ENCODE measurements at regions not wholly inside any gene's neighbourhood (a gene's known extent, or its start where the extent isn't known, plus 50 kb on each side); places are given as distances from the start of the nearest gene placed in this dataset.

DNA sequence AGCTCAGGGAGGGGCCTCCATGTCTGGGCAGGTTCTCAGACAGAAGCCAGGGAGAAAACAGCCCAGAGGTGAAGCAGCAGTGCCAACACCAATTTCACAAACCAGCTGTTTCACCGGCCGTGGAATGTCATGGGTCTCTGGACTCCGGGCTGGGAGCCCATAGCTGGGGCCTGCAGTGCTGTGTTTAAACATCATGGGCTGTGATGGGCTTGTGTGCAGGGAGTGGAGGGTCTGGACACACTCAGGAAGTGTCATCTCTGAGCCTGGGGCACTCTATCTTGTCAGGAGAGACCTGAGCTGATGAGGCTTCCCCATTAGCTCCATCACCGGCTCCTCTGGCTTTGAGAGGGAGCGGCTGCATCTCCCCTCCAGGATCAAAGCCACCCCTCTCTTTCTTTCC lies 173.6 kb upstream of the IGSF21 start:
- Mint-ChIP-seq H3K4me1 (ENCODE audit: low read depth) (no peaks in the 10 kb centered on the region), H3K27ac (no peak overlapping the region)

DNA sequence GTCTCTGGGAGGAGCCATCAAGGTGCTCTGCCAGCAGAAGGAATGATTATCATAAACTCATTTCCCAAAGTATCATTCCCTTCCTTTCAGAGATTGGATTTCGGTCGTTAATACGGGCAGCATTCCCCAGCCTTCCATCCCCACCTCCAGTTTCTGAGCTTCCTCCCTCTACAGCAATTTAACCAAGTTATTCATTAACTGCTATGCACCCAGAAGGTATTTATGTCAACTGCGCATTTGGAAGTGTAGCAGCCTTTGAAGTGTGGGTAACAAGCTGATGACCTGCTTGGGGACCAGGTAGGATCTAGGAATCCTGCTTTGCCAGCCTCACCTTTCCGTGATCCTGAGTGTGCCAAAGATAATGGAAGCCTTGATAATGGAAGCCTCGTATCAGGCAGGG lies 172.4 kb upstream of the IGSF21 start:
- H3K27me3 Mint-ChIP-seq, result peaks cover 2% of the 10 kb centered on the region
- H3K9me3 Mint-ChIP-seq (ENCODE audit: low read depth), result peaks cover 4% of the 10 kb centered on the region
- H3K4me3 Mint-ChIP-seq, result no peak overlapping the region
- no peaks in the 10 kb centered on the region for H3K36me3 Mint-ChIP-seq
- H3K27ac Mint-ChIP-seq, result no peak overlapping the region
- H3K4me1 Mint-ChIP-seq (ENCODE audit: low read depth), result no peaks in the 10 kb centered on the region

More for the DNA sequence above, 173.6 kb upstream of the IGSF21 start:
- peaks cover 4% of the 10 kb centered on the region for H3K9me3 Mint-ChIP-seq (ENCODE audit: low read depth)
- H3K27me3 Mint-ChIP-seq, result peaks cover 2% of the 10 kb centered on the region
- H3K4me3 Mint-ChIP-seq, result no peak overlapping the region
- no peaks in the 10 kb centered on the region for H3K36me3 Mint-ChIP-seq

DNA sequence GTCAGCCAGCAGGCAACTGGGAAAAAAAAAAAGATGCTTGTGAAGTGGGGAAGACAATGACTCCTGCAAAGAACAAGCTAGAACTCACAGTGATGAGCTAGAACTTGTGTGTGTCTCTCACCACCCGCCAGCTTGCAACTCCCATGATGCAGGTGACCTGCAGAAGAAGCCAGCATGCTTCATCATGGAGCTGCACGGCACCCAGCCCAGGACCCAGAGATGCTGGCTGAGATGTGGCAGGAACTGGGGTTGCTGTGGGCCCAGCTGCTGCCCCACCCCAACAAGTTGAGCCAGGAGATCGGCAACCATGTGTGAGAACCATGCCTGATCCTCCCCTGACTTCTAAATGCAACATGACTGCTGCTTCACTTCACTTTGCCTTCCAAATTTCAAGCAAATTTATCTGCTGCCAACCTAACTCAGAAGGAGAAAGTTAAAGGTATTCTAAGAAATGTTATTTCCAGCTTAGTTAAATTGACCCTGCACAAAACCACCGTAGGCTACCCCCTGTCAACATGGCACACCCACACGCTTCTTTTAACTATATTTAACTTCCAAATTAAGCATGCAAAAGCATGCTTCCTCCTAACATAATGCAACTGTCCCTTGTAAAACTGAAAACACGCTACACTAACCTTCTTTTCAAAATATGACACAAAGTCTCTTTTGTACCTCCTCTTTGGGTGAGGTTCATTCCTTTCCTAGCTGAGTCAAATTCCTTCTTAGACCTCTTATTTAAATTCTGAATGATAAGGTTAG lies 166.0 kb upstream of the IGSF21 start:
- no peaks in the 10 kb centered on the region for H3K9me3 Mint-ChIP-seq (ENCODE audit: low read depth)
- H3K4me3 Mint-ChIP-seq, result no peak overlapping the region
- peaks cover 4% of the 10 kb centered on the region for H3K27me3 Mint-ChIP-seq
- H3K27ac Mint-ChIP-seq, result no peak overlapping the region
- H3K36me3 Mint-ChIP-seq, result no peaks in the 10 kb centered on the region
- peaks cover 2% of the 10 kb centered on the region for H3K4me1 Mint-ChIP-seq (ENCODE audit: low read depth)

DNA sequence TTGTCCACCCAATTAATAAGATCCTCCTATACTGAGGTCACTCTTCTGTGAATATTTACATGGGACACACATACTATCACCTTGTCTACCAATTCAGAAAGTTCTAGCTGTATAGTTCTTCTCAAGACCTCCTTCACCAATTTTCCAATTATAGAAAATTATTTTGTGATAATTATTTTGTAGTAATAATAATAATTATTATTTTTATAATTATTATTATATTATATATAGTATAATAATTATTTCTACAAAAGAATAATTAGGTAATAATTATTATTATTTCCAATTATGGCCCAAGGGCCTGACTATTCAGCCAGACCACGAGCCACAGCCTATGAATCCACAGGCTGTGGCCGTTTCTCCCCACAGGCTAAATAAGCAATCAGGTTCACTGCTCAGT lies 164.1 kb upstream of the IGSF21 start:
- Mint-ChIP-seq H3K36me3 (no peaks in the 10 kb centered on the region), H3K27me3 (peaks cover 6% of the 10 kb centered on the region), H3K4me1 (ENCODE audit: low read depth) (peaks cover 2% of the 10 kb centered on the region), H3K27ac (no peak overlapping the region), H3K9me3 (ENCODE audit: low read depth) (no peaks in the 10 kb centered on the region), H3K4me3 (no peak overlapping the region)

DNA sequence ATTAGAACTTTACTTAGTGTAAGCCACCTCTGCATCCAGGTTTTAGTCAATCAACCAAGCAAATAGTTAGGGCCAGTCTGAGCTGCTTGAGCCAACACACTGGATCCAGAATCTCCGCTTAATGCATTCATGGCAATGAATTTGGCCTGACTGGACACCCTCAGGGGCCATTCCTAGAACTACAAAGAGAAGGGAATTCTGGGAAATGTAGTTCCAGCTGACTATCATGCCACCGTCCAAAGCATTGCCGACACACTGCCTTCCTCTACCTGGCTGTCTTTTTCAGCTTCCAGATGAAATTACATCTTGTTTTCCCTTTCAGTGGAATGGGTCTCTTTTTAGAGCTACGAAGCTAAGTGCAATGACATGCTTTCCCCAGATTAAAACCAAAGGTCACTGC lies 163.0 kb upstream of the IGSF21 start:
- no peak overlapping the region for H3K27ac Mint-ChIP-seq
- no peak overlapping the region for H3K4me3 Mint-ChIP-seq
- peaks cover 6% of the 10 kb centered on the region for H3K27me3 Mint-ChIP-seq
- no peaks in the 10 kb centered on the region for H3K36me3 Mint-ChIP-seq
- H3K9me3 Mint-ChIP-seq (ENCODE audit: low read depth), result no peaks in the 10 kb centered on the region
- peaks cover 2% of the 10 kb centered on the region for H3K4me1 Mint-ChIP-seq (ENCODE audit: low read depth)

DNA sequence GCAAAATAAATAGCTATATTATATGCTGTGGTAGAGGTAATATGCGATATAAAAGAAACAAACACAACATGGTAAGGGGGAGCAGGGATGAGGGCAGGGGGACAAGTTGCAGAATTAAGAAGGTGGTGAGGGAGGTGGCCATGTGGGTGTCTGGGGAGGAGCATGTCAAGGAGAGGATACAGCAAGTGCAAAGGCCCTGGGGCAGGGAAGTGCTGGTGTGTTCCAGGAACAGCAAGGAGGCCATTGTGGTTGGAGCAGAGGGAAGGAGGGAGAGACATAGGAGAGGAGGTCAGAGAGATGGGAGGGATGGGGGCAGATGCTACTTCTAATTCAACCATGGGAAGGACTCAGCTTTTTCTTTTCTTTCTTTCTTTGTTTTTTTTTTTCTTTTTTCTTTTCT lies 161.2 kb upstream of the IGSF21 start:
- Mint-ChIP-seq H3K36me3 (no peaks in the 10 kb centered on the region), H3K4me1 (ENCODE audit: low read depth) (peaks cover 2% of the 10 kb centered on the region), H3K27ac (no peak overlapping the region), H3K9me3 (ENCODE audit: low read depth) (no peaks in the 10 kb centered on the region), H3K4me3 (no peak overlapping the region), H3K27me3 (peaks cover 4% of the 10 kb centered on the region)

DNA sequence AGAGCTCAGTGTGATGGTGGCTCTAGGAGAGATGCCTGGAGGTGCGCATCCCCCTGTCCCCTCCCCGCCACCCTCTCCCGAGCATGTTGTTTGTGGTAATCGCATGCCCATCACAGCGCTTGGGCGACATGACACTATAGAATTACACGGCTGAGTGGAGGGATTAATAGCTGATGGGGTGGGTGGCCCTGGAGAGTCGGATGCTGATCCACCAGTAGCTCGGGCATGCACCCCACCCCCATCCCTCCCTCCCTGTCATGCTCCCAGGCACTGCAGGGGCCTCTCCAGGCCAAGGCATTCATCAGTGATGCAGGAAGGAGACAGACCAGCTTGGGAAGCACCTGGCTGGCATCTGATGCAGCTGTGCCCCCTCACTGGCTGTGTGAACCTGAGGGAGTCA lies 159.0 kb upstream of the IGSF21 start:
- H3K27ac Mint-ChIP-seq, result no peak overlapping the region
- H3K36me3 Mint-ChIP-seq, result no peaks in the 10 kb centered on the region
- H3K27me3 Mint-ChIP-seq, result peaks cover 11% of the 10 kb centered on the region
- H3K4me1 Mint-ChIP-seq (ENCODE audit: low read depth), result peaks cover 5% of the 10 kb centered on the region
- no peak overlapping the region for H3K4me3 Mint-ChIP-seq
- no peaks in the 10 kb centered on the region for H3K9me3 Mint-ChIP-seq (ENCODE audit: low read depth)

DNA sequence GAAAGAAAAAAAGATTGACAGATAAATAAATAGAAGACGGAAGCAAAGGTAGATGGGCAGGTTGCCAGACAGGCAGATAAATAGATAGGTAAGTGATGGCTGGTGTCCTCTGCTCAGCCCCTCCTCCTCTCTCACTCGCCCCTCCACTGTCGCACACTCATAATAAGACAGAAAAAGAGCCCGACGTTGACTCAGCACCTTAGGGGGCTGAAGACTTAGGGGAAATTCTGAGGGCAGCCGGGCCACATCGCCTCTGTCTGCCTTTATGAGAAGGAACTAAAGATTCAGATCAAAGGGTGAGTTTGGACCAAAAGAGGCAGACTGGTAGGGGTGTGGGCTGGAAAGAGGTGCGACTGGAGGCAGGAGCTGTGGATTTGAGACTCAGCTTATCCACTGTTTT lies 158.1 kb upstream of the IGSF21 start:
- Mint-ChIP-seq H3K4me1 (ENCODE audit: low read depth) (peaks cover 5% of the 10 kb centered on the region), H3K4me3 (no peak overlapping the region), H3K9me3 (ENCODE audit: low read depth) (no peaks in the 10 kb centered on the region), H3K36me3 (no peaks in the 10 kb centered on the region), H3K27me3 (peaks cover 11% of the 10 kb centered on the region), H3K27ac (no peak overlapping the region)

DNA sequence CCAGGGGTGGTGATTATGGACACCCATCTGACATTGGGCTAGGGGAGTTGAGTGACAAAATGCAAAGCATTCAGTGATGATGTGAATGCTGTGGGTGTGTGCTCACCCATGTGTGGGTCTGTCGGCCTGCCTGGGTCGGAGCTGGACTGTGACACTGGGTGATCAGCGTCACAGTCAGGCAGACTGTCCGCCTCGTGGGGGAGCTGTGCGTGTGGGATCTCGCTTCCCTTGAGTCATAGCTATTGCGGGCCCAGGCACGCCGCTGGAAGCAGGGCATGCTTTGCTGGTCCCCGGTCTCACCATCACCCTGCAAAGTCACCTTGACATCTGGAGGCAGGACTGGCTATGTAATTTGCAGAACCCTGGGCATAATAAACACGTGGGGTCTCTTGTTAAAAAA lies 156.9 kb upstream of the IGSF21 start:
- Mint-ChIP-seq H3K9me3 (ENCODE audit: low read depth) (no peaks in the 10 kb centered on the region), H3K36me3 (no peaks in the 10 kb centered on the region), H3K4me3 (no peak overlapping the region), H3K4me1 (ENCODE audit: low read depth) (peaks cover 8% of the 10 kb centered on the region), H3K27me3 (peaks cover 11% of the 10 kb centered on the region), H3K27ac (no peak overlapping the region)

DNA sequence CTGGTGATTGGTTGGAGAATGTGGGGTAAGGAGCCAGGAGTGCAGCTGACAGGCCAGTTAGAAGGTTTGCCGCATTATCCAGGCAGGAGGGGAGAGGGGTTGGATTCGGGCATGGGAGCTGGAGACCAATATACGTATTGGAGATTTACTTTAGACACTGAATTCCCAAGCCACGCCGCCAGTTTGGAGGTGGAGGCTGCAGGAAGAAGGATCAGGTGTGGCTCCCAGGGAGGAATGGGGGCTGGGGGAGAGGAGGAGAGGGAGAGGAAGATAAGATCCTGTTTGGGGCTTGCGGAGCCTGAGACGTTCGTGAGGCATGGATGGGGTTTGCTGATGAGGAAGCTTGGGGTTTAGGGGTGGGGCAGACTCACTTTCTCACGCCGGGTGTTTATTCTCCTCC lies 155.1 kb upstream of the IGSF21 start:
- no peak overlapping the region for H3K27ac Mint-ChIP-seq
- H3K4me3 Mint-ChIP-seq, result no peak overlapping the region
- peaks cover 7% of the 10 kb centered on the region for H3K27me3 Mint-ChIP-seq
- H3K4me1 Mint-ChIP-seq (ENCODE audit: low read depth), result peaks cover 11% of the 10 kb centered on the region
- no peaks in the 10 kb centered on the region for H3K9me3 Mint-ChIP-seq (ENCODE audit: low read depth)
- no peaks in the 10 kb centered on the region for H3K36me3 Mint-ChIP-seq

DNA sequence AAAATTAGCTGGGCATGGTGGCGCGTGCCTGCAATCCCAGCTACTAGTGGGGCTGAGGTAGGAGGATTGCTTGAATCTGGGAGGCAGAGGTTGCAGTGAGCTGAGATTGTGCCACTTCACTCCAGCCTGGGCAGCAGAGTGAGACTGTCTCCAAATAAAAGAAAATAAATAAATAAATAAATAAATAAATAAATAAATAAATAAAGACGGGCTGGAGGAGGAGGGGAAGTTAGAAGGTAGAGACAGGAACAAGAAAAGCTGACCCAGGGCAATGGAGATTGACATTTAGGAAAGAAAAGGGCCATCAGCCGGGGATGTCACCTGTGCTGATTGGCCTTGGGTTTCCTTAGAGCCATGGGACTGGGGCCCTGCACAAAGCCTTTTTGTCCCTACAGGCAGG lies 153.7 kb upstream of the IGSF21 start:
- Mint-ChIP-seq H3K27me3 (peaks cover 7% of the 10 kb centered on the region), H3K4me1 (ENCODE audit: low read depth) (peaks cover 25% of the 10 kb centered on the region)

DNA sequence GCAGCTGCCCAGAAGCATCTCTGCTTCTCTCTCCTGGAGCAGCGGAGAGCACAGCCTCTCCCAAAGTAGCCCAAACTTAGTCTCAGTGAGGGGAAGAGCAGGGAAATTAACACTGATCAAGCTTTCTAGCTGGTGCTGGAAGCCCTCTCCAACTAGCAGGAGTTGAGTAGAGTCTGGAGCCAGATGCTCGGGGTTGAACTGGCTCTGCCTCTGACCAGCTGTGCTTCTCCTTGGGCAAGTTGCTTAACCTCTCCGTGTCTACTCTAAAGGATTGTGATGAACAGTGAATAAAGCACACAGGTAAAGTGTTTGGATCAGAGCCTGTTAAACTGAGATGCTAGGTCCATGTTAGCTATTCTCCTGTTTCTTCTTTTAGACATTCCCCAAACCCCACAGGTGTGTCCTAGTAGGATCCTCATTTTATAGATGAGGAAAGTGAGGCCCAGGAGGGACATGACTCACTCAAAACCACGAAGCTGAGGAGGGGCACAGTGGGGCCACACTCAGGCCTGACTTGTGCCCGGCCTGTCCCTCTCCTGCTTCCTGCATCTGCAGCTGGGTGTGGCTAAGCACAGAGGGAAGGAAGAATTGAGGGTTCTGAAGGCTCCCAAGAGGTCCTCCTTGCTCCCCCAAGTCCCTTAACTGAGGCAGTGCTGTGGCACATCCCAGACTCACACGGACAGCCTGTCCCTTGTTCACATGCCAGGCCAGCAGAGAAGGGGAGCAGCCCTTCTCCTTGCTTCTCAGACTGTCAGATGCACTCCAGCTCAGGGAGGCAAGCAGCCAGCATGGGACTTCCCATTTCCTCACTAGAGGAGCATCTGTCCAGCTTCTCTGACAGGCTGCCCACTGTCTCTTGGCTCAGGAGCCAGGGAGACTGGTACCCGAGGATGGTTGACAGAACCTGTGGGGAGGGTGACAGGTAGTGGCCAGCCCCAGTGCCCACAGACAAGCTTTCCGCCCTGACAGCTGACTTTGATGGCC lies 152.0 kb upstream of the IGSF21 start:
- Mint-ChIP-seq H3K4me1 (ENCODE audit: low read depth) (peaks cover 35% of the 10 kb centered on the region), H3K27me3 (peaks cover 7% of the 10 kb centered on the region), H3K27ac (no peak overlapping the region), H3K9me3 (ENCODE audit: low read depth) (no peaks in the 10 kb centered on the region), H3K36me3 (no peaks in the 10 kb centered on the region), H3K4me3 (no peak overlapping the region)

More for the DNA sequence above, 153.7 kb upstream of the IGSF21 start:
- Mint-ChIP-seq H3K4me3 (no peak overlapping the region), H3K9me3 (ENCODE audit: low read depth) (no peaks in the 10 kb centered on the region), H3K36me3 (no peaks in the 10 kb centered on the region), H3K27ac (no peak overlapping the region)

DNA sequence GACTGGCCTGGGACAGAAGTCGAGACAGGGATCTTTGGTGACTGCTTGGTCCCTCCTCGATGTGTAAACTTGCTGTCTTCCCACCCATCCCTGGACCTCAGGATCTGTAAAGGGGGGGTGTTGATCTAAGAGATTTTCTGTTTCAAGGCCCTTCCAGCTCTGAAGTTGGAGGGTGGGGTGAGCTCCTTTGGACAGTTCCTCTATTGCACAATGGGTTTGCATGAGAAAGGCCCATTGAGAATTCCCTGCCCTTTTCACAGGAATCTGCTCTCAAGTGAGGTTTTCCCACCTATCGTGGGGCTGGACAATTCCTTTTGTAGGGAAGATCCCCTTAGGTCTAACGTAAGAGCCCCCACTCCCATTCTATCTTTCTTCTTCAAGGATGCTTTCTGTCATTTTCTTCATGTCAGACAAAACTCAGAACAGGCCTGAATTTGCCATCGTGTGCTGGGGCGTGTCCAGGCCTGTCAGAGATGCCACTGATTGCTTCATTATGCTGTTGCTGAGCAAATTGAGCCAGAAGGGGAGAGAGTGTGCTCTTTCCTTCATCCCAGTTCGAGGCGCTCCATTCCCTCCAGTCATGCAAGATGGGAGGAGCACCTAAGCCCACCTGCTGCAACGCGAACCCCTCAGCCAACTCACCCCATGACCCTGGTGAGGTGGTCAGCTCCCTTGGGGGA lies 149.9 kb upstream of the IGSF21 start:
- H3K4me1 Mint-ChIP-seq (ENCODE audit: low read depth), result peaks cover 30% of the 10 kb centered on the region
- H3K4me3 Mint-ChIP-seq, result no peak overlapping the region
- no peak overlapping the region for H3K27ac Mint-ChIP-seq
- H3K27me3 Mint-ChIP-seq, result peaks cover 1% of the 10 kb centered on the region
- no peaks in the 10 kb centered on the region for H3K9me3 Mint-ChIP-seq (ENCODE audit: low read depth)
- no peaks in the 10 kb centered on the region for H3K36me3 Mint-ChIP-seq

DNA sequence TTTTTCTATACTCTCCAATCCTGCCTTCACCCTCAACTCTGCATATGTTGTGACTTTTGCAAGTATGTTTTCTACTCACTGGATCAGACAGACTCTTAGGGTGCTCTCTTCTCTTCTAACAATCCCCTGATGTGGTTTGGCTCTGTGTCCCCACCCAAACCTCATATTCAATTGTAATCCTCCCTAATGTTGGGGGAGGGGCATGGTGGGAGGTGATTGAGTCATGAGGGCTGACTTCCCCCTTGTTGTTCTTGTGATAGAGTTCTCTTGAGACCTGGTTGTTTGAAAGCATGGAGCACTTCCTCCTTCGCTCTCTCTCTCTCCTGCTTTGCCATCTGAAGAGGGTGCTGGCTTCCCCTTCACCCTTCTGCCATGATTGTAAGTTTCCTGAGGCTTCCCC lies 148.9 kb upstream of the IGSF21 start:
- no peaks in the 10 kb centered on the region for H3K36me3 Mint-ChIP-seq
- peak overlapping the region; percentile 24 for H3K4me3 Mint-ChIP-seq

DNA sequence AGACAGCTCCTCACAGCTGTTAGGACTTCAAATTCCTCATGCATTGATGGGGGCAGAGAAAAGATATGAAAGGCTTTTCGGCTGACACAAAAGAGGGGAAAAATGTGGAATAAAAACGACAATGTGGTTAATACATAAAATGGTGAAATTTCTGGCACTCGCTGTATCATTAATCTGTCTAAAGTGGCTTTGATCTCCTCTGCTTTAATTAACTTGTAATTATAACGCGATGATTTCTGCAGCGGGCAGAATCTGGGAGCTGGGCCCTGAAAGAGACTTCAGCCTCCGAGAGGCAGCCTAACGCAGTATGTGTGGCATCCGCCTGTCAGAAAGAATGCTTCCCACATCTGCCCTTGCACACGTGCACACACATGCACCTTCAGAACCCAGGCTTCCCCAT lies 144.1 kb upstream of the IGSF21 start:
- H3K4me3 Mint-ChIP-seq, result no peak overlapping the region
- H3K27me3 Mint-ChIP-seq, result no peaks in the 10 kb centered on the region
- peaks cover 15% of the 10 kb centered on the region for H3K4me1 Mint-ChIP-seq (ENCODE audit: low read depth)
- H3K27ac Mint-ChIP-seq, result no peak overlapping the region
- H3K9me3 Mint-ChIP-seq (ENCODE audit: low read depth), result no peaks in the 10 kb centered on the region
- H3K36me3 Mint-ChIP-seq, result no peaks in the 10 kb centered on the region

More for the DNA sequence above, 148.9 kb upstream of the IGSF21 start:
- H3K4me1 Mint-ChIP-seq (ENCODE audit: low read depth), result peaks cover 30% of the 10 kb centered on the region
- H3K27me3 Mint-ChIP-seq, result no peaks in the 10 kb centered on the region
- H3K27ac Mint-ChIP-seq, result peak overlapping the region; percentile 62
- H3K9me3 Mint-ChIP-seq (ENCODE audit: low read depth), result no peaks in the 10 kb centered on the region
